GM19324 (cell line): ENCODE measurements at regions not wholly inside any gene's neighbourhood (a gene's known extent, or its start where the extent isn't known, plus 50 kb on each side); places are given as distances from the start of the nearest gene placed in this dataset.
"Not testable (repeated sequence)": the region's sequence is repeated elsewhere in the genome, so short reads cannot be mapped to it uniquely, and the experiment has no call there.

Experiments
- ATAC-seq: cut with Tn5 transposase; IDR thresholded peaks from one replicate; pipeline ENCODE4 v1.9.1; 2021; ENCODE audit warnings: mild to moderate bottlenecking, moderate library complexity; ENCODE audit not compliant: unreplicated experiment, low FRiP score

DNA sequence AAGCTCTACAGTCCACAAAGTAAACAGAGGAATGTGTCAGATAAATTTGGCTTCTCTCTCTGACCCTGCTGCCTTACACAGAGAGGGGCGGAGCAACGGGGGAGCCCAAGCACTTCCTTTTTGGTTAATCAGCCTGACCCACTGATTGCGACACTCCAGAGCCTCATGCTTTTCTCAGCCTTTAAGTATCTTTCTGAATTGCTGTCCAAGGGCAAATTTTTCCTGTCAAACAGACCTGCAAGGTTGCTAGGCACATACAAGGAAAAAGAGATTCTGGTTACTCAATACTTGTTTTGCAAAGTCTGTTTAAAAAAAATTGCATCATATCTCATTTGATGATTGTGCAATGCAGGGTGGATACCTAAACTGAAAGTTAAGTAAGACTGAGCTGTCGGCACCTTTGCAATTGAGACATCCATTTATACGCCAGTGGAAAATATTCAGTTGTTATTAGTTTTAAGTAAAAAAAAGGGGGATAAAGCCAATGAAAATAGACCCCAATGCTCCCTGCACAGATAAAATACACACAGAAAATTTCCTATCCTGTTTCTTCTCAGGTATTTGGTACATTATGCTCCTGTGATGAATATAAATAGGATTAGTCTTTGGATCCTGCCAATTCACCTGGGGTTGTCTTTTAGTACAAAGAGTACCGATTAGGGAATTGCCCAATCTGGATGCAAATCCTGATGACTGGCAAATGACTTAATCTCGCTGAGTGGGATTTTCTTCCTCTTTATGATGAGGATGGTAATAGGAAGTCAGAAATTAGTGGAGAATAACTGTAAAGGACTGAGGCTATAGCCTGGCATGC is 260.2 kb upstream of the TRIB2 start:
- no peak for ATAC-seq

GRCh38 chr2:12457831-12458230 is 258.9 kb upstream of the TRIB2 start:
- ATAC-seq: no peak

GRCh38 chr2:12463189-12463588 is 253.5 kb upstream of the TRIB2 start:
- no peak for ATAC-seq

DNA sequence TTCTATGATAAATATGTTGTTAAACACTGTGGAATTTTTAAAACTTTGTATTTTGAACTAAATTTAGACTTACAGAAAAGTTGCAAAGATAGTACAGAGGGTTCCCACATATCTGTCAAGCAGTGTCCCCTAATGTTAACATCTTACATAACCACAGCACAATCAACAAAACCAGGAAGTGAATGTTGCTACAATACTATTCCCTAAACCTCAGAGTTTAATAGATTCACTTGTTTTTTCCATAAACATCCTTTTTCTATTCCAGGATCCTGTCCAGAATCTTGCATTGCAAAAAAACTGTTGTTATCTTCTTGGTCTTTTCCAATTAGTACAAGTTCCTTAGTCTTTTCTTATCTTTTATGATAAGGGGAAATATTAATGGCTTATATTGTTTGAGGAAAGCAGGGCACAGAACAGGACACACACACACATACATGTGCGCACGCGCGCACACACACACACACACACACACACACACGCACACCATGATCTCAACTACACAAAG is 251.1 kb upstream of the TRIB2 start:
- ATAC-seq: no peak

DNA sequence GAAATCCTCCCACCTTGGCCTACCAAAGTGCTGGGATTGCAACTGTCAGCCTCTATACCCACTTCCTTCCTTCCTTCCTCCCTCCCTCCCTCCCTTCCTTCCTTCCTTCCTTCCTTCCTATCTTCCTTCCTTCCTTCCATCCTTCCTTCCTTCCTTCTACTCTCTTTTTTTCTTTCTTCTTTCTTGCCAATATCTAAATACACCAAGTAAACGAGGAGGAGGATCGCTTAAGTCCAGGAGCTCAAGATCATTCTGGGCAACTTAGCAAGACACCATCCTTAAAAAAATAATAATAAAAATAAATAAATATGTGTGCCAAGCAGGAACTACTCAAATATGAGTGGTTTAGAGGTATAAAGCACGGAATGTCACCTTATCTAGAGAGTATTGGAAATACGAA is 249.4 kb upstream of the TRIB2 start:
- ATAC-seq: no peak

GRCh38 chr2:12469141-12469561 is 247.6 kb upstream of the TRIB2 start:
- no peak for ATAC-seq

GRCh38 chr2:12472265-12472664 is 244.5 kb upstream of the TRIB2 start:
- not testable (repeated sequence) for ATAC-seq

GRCh38 chr2:12478151-12479064 is 238.3 kb upstream of the TRIB2 start:
- no peak for ATAC-seq

GRCh38 chr2:12479065-12479601 is 237.6 kb upstream of the TRIB2 start:
- ATAC-seq: no peak

GRCh38 chr2:12484536-12485115 is 232.1 kb upstream of the TRIB2 start:
- ATAC-seq: no peak

DNA sequence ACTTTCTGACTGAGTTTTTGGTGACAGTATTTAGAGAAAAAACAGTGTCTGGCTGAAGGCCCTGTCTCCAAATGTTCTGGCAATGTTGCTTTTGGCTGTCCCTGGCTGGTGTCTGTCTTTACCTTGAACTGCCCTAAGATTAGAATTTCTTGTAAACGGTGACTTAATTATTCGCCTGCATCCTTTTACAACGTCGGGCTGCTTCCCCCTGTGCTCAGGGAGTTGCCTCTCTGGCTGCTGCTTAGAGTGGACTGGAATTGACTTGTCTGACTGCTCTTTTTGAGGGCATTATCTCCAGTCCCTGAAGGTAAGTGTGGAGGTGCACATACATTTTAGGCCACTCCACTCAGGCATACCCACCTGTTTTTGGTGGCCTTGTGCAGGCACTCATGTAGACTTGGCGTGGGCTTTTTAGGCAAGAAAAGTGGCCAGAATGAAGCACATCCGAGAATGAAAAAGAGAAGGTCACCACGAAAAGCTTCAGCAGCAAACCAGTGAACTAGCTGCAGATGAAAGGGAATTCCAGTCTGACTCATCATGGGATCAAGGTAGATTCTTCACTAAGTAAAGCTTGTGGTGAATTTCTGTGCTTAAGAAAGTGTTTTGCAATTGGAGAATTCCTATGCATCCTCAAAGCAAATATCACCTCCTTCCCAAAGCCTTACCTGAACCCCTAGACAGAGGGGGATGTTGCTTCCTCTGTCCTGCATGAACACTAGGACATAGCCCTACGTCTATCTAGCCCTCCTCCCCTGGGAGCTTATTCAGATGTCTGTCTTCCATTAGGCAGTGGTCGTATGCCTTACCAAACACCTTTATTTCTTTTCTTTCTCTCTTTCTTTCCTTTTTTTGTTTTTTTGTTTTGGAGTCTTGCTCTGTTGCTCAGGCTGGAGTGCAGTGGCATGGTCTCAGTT is 230.3 kb upstream of the TRIB2 start:
- no peak for ATAC-seq

- no peak for ATAC-seq
Measured at GRCh38 chr2:12487253-12488004, 229.3 kb upstream of the TRIB2 start.

DNA sequence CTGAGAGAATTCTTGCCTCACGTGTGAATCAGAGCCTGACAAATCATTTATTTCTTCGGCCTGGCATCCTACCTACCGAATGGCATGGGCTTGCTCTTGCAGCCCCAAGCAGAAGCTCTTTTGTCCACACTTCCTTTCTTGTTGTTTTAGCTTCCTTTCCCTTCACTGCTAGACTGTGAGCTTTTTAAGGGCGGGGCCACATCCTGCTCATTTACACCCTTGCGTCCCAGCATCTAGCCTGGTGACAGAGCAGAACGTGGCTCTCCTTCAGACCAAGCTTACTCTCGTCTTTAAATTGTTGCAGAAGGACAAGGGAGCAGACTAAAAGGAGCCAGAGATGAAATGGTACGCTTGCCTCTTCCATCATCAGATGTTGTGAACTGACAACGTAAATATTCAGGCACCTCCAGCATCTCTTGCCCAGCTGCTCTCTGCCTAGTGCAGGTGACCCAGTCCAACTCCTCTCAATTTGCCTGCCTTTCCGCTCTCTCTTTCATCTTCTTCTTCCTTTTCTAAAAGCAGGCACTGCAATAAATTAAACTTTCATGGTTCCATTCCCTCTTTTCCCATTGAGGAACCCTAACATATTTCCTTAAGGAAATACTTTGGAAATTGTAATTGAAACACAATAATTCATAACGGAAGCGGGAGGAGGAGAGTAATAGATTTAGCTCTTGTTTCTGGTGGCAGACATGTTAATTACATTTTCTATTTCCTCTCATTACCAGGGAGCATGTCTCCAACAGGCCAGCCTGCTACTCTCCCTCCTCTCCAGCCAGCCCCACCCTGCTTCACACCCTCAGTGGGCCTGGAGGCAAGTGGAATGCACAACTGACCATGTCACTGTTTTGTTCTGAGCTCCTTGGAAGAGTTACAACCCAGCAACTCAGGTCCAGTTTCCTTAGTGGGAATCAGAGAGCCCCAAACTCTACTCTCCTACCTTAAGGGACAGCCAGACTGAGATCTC is 228.1 kb upstream of the TRIB2 start:
- no peak for ATAC-seq

GRCh38 chr2:12490641-12491040 is 226.1 kb upstream of the TRIB2 start:
- ATAC-seq: no peak

DNA sequence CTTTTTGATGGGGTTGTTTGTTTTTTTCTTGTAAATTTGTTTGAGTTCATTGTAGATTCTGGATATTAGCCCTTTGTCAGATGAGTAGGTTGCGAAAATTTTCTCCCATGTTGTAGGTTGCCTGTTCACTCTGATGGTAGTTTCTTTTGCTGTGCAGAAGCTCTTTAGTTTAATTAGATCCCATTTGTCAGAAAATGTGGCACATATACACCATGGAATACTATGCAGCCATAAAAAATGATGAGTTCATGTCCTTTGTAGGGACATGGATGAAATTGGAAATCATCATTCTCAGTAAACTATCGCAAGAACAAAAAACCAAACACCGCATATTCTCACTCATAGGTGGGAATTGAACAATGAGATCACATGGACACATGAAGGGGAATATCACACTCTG is 224.4 kb upstream of the TRIB2 start:
- ATAC-seq: not testable (repeated sequence)

DNA sequence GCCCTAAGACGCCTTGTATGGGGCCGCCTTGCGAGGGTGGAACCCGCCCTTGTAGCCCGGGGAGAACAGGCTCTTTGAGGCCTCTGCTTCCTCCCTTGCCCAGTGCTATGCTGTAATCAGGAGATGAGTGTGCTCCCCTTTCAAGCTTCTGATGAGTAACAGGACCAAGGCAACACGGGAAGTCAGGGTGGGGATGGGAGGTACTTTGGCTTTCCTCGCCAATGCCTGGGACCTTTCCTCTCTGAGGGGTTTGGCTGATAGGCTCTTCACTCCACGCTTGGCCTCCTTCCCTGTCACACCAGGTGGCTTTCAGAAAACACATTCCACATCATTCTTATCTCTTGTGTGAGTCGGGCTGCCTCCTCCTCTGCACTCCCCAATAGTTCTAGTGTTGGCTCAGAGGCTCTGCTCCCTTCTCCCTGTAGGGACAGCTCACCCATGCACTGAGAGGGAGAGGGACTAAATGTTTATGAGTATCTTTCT is 223.7 kb upstream of the TRIB2 start:
- ATAC-seq: no peak

- ATAC-seq: no peak
Measured at GRCh38 chr2:12495247-12495868, 221.4 kb upstream of the TRIB2 start.
